Naive thymus-derived CD4-positive, alpha-beta T cell (primary cell): ENCODE measurements at regions not wholly inside any gene's neighbourhood (a gene's known extent, or its start where the extent isn't known, plus 50 kb on each side); places are given as distances from the start of the nearest gene placed in this dataset.
"Not testable (repeated sequence)": the region's sequence is repeated elsewhere in the genome, so short reads cannot be mapped to it uniquely, and the experiment has no call there.

ENCODE experiments used
- ATAC-seq: fragments of 150-1000 bp; cut with Tn5 transposase; 2 replicates; pipeline ENCODE4 v1.10.0; 2021; ENCODE audit warnings: mild to moderate bottlenecking, moderate library complexity
- CTCF ChIA-PET: fragments of 350-600 bp; sonication (Branson Sonifier 250); formaldehyde crosslinking; loops from one replicate; lab custom pipeline; 2021; ENCODE audit warnings: antibody characterized with exemption; lab: Charles Lee
- POLR2A ChIA-PET: fragments of 350-600 bp; sonication (Branson Sonifier 250); formaldehyde crosslinking; loops from one replicate; lab custom pipeline; 2021; ENCODE audit warnings: antibody characterized with exemption, inconsistent platforms; lab: Charles Lee
- DNase-seq, 9 donors: peaks; one replicate each; pipeline versions ENCODE4 v3.0.0 to v3.0.0-alpha.2; 2020 to 2022; ENCODE audit warnings: mixed read lengths in 1 of 9
- H3K27ac ChIP-seq: one replicate; pipeline ENCODE4 v1.7.0; 2013; ENCODE audit warnings: mild to moderate bottlenecking, low read depth, low read length, moderate library complexity
- H3K27me3 ChIP-seq, 2 donors: one replicate each; pipeline ENCODE4 v1.7.0; 2013; ENCODE audit warnings: low read length in 2 of 2, mild to moderate bottlenecking in 2 of 2, moderate library complexity in 2 of 2; ENCODE audit not compliant: control insufficient read depth in 2 of 2, insufficient read depth in 2 of 2
- H3K36me3 ChIP-seq, 3 experiments: 1 replicate in 2 of 3; 2 replicates in 1 of 3; pipeline ENCODE4 v1.7.0; 2013; ENCODE audit warnings: low read length in 3 of 3, mild to moderate bottlenecking in 3 of 3, moderate library complexity in 1 of 3; ENCODE audit not compliant: insufficient read depth in 3 of 3, control insufficient read depth in 2 of 3
- H3K4me1 ChIP-seq, 2 donors: one replicate each; pipeline ENCODE4 v1.7.0; 2013; ENCODE audit warnings: low read length in 2 of 2, mild to moderate bottlenecking in 2 of 2, moderate library complexity in 1 of 2; ENCODE audit not compliant: control insufficient read depth in 2 of 2, insufficient read depth in 2 of 2
- H3K4me3 ChIP-seq: 2 replicates; pipeline ENCODE4 v1.7.0; 2013; ENCODE audit warnings: mild to moderate bottlenecking, low read length
- H3K9me3 ChIP-seq, 3 experiments: 1 replicate in 2 of 3; 2 replicates in 1 of 3; pipeline ENCODE4 v1.7.0; 2013; ENCODE audit warnings: low read length in 3 of 3; ENCODE audit not compliant: control insufficient read depth in 2 of 3
- H3K27ac Mint-ChIP-seq, 9 donors: one replicate each; pipeline ENCODE4 v1.8.0; 2020 to 2022; ENCODE audit warnings: mixed read lengths in 9 of 9, mild to moderate bottlenecking in 8 of 9, moderate library complexity in 5 of 9, inconsistent platforms in 2 of 9
- H3K27me3 Mint-ChIP-seq, 5 donors: one replicate each; pipeline ENCODE4 v1.8.0; 2021 to 2022; ENCODE audit warnings: mixed read lengths in 5 of 5, mild to moderate bottlenecking in 1 of 5
- H3K36me3 Mint-ChIP-seq, 5 donors: one replicate each; pipeline ENCODE4 v1.8.0; 2020 to 2022; ENCODE audit warnings: mixed read lengths in 5 of 5, mild to moderate bottlenecking in 3 of 5, inconsistent platforms in 1 of 5
- H3K4me1 Mint-ChIP-seq, 7 donors: one replicate each; pipeline ENCODE4 v1.8.0; 2020 to 2022; ENCODE audit warnings: mixed read lengths in 7 of 7, mild to moderate bottlenecking in 3 of 7, inconsistent platforms in 1 of 7
- H3K4me3 Mint-ChIP-seq, 10 donors: one replicate each; pipeline ENCODE4 v1.8.0; 2020 to 2022; ENCODE audit warnings: mild to moderate bottlenecking in 10 of 10, mixed read lengths in 10 of 10, moderate library complexity in 6 of 10, inconsistent platforms in 2 of 10
- H3K9me3 Mint-ChIP-seq, 11 donors: one replicate each; pipeline ENCODE4 v1.8.0; 2020 to 2022; ENCODE audit warnings: mixed read lengths in 11 of 11, mild to moderate bottlenecking in 4 of 11, inconsistent platforms in 1 of 11, moderate library complexity in 1 of 11
- intact Hi-C, 2 donors: fragments of 100-400 bp; cut with micrococcal nuclease; formaldehyde crosslinking; loops; one replicate each; pipeline ENCODE4 v1.15.1; 2023

- H3K27ac ChIP-seq = no peak overlapping the region
- no peaks in the 10 kb centered on the region for H3K4me1 Mint-ChIP-seq
- no peak overlapping the region for H3K27ac Mint-ChIP-seq
Observed at GRCh38 chr2:107553046-107553445, 273.6 kb upstream of the RGPD4 start.

GRCh38 chr2:107553539-107553938 is 273.2 kb upstream of the RGPD4 start:
- intact Hi-C loops = no loop called here
- CTCF ChIA-PET = no interaction called here
- Mint-ChIP-seq H3K27ac (no peak overlapping the region), H3K4me3 (no peak overlapping the region), H3K36me3 (no peaks in the 10 kb centered on the region), H3K9me3 (peaks cover 0 to 35% (median 12%) of the 10 kb centered on the region in 11 donors), H3K4me1 (no peaks in the 10 kb centered on the region), H3K27me3 (no peaks in the 10 kb centered on the region)
- Histone ChIP-seq H3K4me3 (no peak overlapping the region), H3K4me1 (no peaks in the 10 kb centered on the region), H3K9me3 (peaks cover 0 to 13% (median 0%) of the 10 kb centered on the region in 3 experiments), H3K27ac (no peak overlapping the region), H3K36me3 (no peaks in the 10 kb centered on the region), H3K27me3 (no peaks in the 10 kb centered on the region)
- no peak for DNase-seq
- POLR2A ChIA-PET = no interaction called here
- ATAC-seq = no peak

More at GRCh38 chr2:107553046-107553445, 273.6 kb upstream of the RGPD4 start:
- intact Hi-C loops = no loop called here
- no peak for ATAC-seq
- H3K36me3 ChIP-seq = no peaks in the 10 kb centered on the region
- no peak overlapping the region for H3K4me3 ChIP-seq
- no peaks in the 10 kb centered on the region for H3K4me1 ChIP-seq
- Mint-ChIP-seq H3K9me3 (peaks cover 0 to 35% (median 12%) of the 10 kb centered on the region in 11 donors), H3K4me3 (no peak overlapping the region), H3K36me3 (no peaks in the 10 kb centered on the region), H3K27me3 (no peaks in the 10 kb centered on the region)
- CTCF ChIA-PET = no interaction called here
- POLR2A ChIA-PET = no interaction called here
- no peak for DNase-seq
- H3K27me3 ChIP-seq = no peaks in the 10 kb centered on the region
- peaks cover 0 to 13% (median 0%) of the 10 kb centered on the region in 3 experiments for H3K9me3 ChIP-seq

GRCh38 chr2:107556038-107556627 is 270.6 kb upstream of the RGPD4 start:
- no peak overlapping the region for H3K4me3 Mint-ChIP-seq
- no peaks in the 10 kb centered on the region for H3K4me1 Mint-ChIP-seq
- Histone ChIP-seq H3K9me3 (peaks cover 0 to 13% (median 0%) of the 10 kb centered on the region in 3 experiments), H3K27ac (no peak overlapping the region), H3K36me3 (no peaks in the 10 kb centered on the region), H3K4me3 (no peak overlapping the region), H3K27me3 (no peaks in the 10 kb centered on the region), H3K4me1 (no peaks in the 10 kb centered on the region)
- no peaks in the 10 kb centered on the region for H3K27me3 Mint-ChIP-seq
- no peaks in the 10 kb centered on the region for H3K36me3 Mint-ChIP-seq
- H3K9me3 Mint-ChIP-seq = peaks cover 5 to 45% (median 14%) of the 10 kb centered on the region in 11 donors
- ChIA-PET POLR2A (no interaction called here), CTCF (no interaction called here)
- no peak for ATAC-seq
- no peak for DNase-seq
- H3K27ac Mint-ChIP-seq = no peak overlapping the region
- intact Hi-C loops = no loop called here

GRCh38 chr2:107558295-107558694 is 268.4 kb upstream of the RGPD4 start:
- peaks cover 0 to 13% (median 0%) of the 10 kb centered on the region in 3 experiments for H3K9me3 ChIP-seq
- intact Hi-C loops = no loop called here
- ATAC-seq (no peak), DNase-seq (no peak)
- ChIA-PET POLR2A (no interaction called here), CTCF (no interaction called here)
- H3K36me3 ChIP-seq = no peaks in the 10 kb centered on the region
- H3K4me3 ChIP-seq = no peak overlapping the region
- Mint-ChIP-seq H3K36me3 (no peaks in the 10 kb centered on the region), H3K4me1 (no peaks in the 10 kb centered on the region), H3K27me3 (no peaks in the 10 kb centered on the region), H3K4me3 (no peak overlapping the region), H3K9me3 (peaks cover 7 to 50% (median 13%) of the 10 kb centered on the region in 11 donors), H3K27ac (no peak overlapping the region)
- H3K27ac ChIP-seq = no peak overlapping the region
- H3K4me1 ChIP-seq = no peaks in the 10 kb centered on the region
- H3K27me3 ChIP-seq = no peaks in the 10 kb centered on the region

GRCh38 chr2:107569496-107569895 is 257.2 kb upstream of the RGPD4 start:
- ATAC-seq = no peak
- intact Hi-C loops = no loop called here
- Mint-ChIP-seq H3K9me3 (peaks cover 0 to 5% (median 0%) of the 10 kb centered on the region in 11 donors), H3K4me3 (no peak overlapping the region), H3K27ac (no peak overlapping the region), H3K36me3 (no peaks in the 10 kb centered on the region), H3K4me1 (no peaks in the 10 kb centered on the region), H3K27me3 (peaks cover 0 to 5% (median 0%) of the 10 kb centered on the region in 5 donors)
- no peaks in the 10 kb centered on the region for H3K9me3 ChIP-seq
- H3K27ac ChIP-seq = no peak overlapping the region
- H3K27me3 ChIP-seq = no peaks in the 10 kb centered on the region
- no peaks in the 10 kb centered on the region for H3K36me3 ChIP-seq
- ChIA-PET POLR2A (no interaction called here), CTCF (no interaction called here)
- no peak overlapping the region for H3K4me3 ChIP-seq
- no peak for DNase-seq
- H3K4me1 ChIP-seq = no peaks in the 10 kb centered on the region

- Mint-ChIP-seq H3K27me3 (peaks cover 0 to 5% (median 0%) of the 10 kb centered on the region in 5 donors), H3K27ac (no peak overlapping the region), H3K9me3 (peaks cover 0 to 5% (median 0%) of the 10 kb centered on the region in 11 donors), H3K4me1 (no peaks in the 10 kb centered on the region), H3K4me3 (no peak overlapping the region), H3K36me3 (no peaks in the 10 kb centered on the region)
- no peak overlapping the region for H3K27ac ChIP-seq
- ATAC-seq = no peak
- ChIA-PET POLR2A (no interaction called here), CTCF (no interaction called here)
- intact Hi-C loops = no loop called here
- no peaks in the 10 kb centered on the region for H3K9me3 ChIP-seq
- no peaks in the 10 kb centered on the region for H3K4me1 ChIP-seq
- DNase-seq = no peak
- no peaks in the 10 kb centered on the region for H3K36me3 ChIP-seq
- H3K4me3 ChIP-seq = no peak overlapping the region
- H3K27me3 ChIP-seq = no peaks in the 10 kb centered on the region
Observed at GRCh38 chr2:107570876-107571275, 255.8 kb upstream of the RGPD4 start.

- H3K36me3 Mint-ChIP-seq, H3K4me1 ChIP-seq, ATAC-seq, H3K4me3 ChIP-seq, CTCF ChIA-PET, H3K27ac ChIP-seq, H3K4me3 Mint-ChIP-seq, H3K4me1 Mint-ChIP-seq, H3K36me3 ChIP-seq, H3K9me3 Mint-ChIP-seq, DNase-seq, POLR2A ChIA-PET, H3K27ac Mint-ChIP-seq, H3K27me3 ChIP-seq, intact Hi-C loops, H3K27me3 Mint-ChIP-seq, H3K9me3 ChIP-seq: not testable (repeated sequence)
Observed at GRCh38 chr2:107572890-107573289, 253.8 kb upstream of the RGPD4 start.
